ENCODE measurements at regions not wholly inside any gene's neighbourhood (a gene's known extent, or its start where the extent isn't known, plus 50 kb on each side); places are given as distances from the start of the nearest gene placed in this dataset.

DNA sequence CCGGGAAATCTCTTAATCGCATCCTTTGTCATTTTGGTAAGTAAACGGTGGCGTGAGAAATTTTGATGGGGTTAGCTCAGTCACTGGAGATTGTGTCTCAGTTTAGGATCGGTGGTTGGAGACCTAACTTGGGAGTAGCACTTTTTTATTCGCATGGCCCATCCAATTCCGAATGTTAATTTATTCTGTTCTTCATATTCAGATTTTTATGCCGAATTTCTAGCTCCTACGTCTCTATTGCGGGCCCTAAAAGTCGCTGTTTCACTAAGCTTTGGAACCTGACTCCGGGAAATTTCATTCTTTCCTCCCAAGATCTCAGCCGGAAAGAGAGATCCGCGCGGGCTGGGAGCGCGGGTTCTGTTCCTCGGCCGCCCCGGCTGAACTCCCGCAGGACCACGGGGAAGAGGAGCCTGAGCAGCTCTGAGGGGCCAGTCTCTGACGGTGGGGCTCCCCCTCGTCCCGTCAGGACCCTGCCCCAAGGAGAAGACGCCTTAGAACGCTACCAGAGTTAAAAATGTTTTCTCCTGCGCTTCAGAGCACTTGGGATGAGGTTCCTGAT lies 279.7 kb downstream of the FAM72C start:
- BruUV-seq (replicated peaks): no TSS peak
- intact Hi-C loops (cut with micrococcal nuclease): no loop called here
- H3K9me3 Mint-ChIP-seq (ENCODE audit: unreplicated experiment): no peaks in the 10 kb centered on the region
- ChIA-PET CTCF (interaction anchor here (1.0 kb wide), 1 partner anchor 17 kb away, joined by 3 read pairs; no protein-coding TSS in a partner anchor), POLR2A (no interaction called here)
- DNase-seq (ENCODE audit: unreplicated experiment): no peak
- H3K27me3 Mint-ChIP-seq (ENCODE audit: insufficient read depth, unreplicated experiment): peaks cover 19% of the 10 kb centered on the region
- no peaks in the 10 kb centered on the region for H3K36me3 Mint-ChIP-seq (ENCODE audit: insufficient read depth, unreplicated experiment)
- no peaks in the 10 kb centered on the region for H3K4me1 Mint-ChIP-seq (ENCODE audit: insufficient read depth, unreplicated experiment)
- TF ChIP-seq, protein P1, sequence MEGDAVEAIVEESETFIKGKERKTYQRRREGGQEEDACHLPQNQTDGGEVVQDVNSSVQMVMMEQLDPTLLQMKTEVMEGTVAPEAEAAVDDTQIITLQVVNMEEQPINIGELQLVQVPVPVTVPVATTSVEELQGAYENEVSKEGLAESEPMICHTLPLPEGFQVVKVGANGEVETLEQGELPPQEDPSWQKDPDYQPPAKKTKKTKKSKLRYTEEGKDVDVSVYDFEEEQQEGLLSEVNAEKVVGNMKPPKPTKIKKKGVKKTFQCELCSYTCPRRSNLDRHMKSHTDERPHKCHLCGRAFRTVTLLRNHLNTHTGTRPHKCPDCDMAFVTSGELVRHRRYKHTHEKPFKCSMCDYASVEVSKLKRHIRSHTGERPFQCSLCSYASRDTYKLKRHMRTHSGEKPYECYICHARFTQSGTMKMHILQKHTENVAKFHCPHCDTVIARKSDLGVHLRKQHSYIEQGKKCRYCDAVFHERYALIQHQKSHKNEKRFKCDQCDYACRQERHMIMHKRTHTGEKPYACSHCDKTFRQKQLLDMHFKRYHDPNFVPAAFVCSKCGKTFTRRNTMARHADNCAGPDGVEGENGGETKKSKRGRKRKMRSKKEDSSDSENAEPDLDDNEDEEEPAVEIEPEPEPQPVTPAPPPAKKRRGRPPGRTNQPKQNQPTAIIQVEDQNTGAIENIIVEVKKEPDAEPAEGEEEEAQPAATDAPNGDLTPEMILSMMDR (IDR thresholded peaks at IDR 0.05; ENCODE audit: unreplicated experiment): no peak
- H3K27ac Mint-ChIP-seq (ENCODE audit: low read depth, unreplicated experiment): no peak overlapping the region
- H3K4me3 Mint-ChIP-seq (ENCODE audit: unreplicated experiment): no peak overlapping the region

DNA sequence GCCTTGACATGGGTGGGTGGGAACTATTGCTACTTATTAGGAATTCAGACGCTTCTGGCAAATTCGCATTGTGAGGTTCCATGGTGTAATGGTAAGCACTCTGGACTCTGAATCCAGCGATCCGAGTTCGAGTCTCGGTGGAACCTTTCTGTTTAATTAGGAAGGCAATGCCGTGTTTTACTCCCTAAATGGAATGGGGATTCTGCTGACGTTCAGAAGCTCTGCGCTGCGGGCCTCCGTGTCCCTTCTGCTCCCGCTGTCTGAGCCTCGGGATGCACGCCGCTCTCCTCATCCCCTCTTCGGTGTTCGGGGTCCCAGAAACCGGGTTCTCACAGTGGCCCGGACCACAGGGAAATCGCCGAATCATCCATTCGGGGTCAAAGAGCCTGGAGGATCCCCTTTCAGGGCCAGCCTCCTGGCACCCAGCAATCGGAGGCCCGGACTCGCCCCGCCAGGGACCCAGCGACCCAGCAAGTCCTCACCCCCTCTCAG lies 280.3 kb downstream of the FAM72C start:
- peak; percentile 24 for DNase-seq (ENCODE audit: unreplicated experiment)
- H3K27ac Mint-ChIP-seq (ENCODE audit: low read depth, unreplicated experiment): no peak overlapping the region
- no peaks in the 10 kb centered on the region for H3K36me3 Mint-ChIP-seq (ENCODE audit: insufficient read depth, unreplicated experiment)
- CTCF ChIA-PET: interaction anchor here (1.0 kb wide), 1 partner anchor 18 kb away, joined by 3 read pairs; no protein-coding TSS in a partner anchor
- H3K9me3 Mint-ChIP-seq (ENCODE audit: unreplicated experiment): no peaks in the 10 kb centered on the region
- no peaks in the 10 kb centered on the region for H3K4me1 Mint-ChIP-seq (ENCODE audit: insufficient read depth, unreplicated experiment)
- POLR2A ChIA-PET: no interaction called here
- intact Hi-C loops (cut with micrococcal nuclease): no loop called here
- H3K4me3 Mint-ChIP-seq (ENCODE audit: unreplicated experiment): no peak overlapping the region
- peaks cover 19% of the 10 kb centered on the region for H3K27me3 Mint-ChIP-seq (ENCODE audit: insufficient read depth, unreplicated experiment)
- TF ChIP-seq, protein P1 (IDR thresholded peaks at IDR 0.05; ENCODE audit: unreplicated experiment): no peak
- no TSS peak for BruUV-seq (replicated peaks)

DNA sequence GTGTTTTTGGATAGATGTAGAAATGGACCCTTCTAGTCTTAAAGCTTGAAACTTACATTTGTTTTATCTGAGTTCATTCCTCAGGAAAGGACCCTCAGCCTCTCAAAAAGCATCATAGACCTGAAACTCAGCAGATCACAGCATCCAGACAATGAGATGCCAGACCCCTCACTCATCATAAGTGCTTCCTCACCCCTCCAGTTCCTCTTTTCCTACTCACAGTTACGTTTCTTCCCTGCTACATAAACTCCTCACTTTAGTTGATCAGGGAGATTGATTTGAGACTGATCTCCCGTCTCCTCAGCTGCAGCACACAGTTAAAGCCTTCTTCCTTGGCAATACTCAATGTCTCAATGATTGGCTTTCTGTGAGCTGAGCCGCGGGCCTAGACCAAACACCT lies 282.0 kb downstream of the FAM72C start:
- no peak for DNase-seq (ENCODE audit: unreplicated experiment)
- ChIA-PET CTCF (no interaction called here), POLR2A (no interaction called here)
- Mint-ChIP-seq H3K9me3 (ENCODE audit: unreplicated experiment) (no peaks in the 10 kb centered on the region), H3K4me1 (ENCODE audit: insufficient read depth, unreplicated experiment) (no peaks in the 10 kb centered on the region), H3K27ac (ENCODE audit: low read depth, unreplicated experiment) (no peak overlapping the region), H3K36me3 (ENCODE audit: insufficient read depth, unreplicated experiment) (no peaks in the 10 kb centered on the region), H3K4me3 (ENCODE audit: unreplicated experiment) (no peak overlapping the region), H3K27me3 (ENCODE audit: insufficient read depth, unreplicated experiment) (peaks cover 19% of the 10 kb centered on the region)
- TF ChIP-seq, protein P1 (IDR thresholded peaks at IDR 0.05; ENCODE audit: unreplicated experiment): no peak
- no TSS peak for BruUV-seq (replicated peaks)
- intact Hi-C loops (cut with micrococcal nuclease): no loop called here

DNA sequence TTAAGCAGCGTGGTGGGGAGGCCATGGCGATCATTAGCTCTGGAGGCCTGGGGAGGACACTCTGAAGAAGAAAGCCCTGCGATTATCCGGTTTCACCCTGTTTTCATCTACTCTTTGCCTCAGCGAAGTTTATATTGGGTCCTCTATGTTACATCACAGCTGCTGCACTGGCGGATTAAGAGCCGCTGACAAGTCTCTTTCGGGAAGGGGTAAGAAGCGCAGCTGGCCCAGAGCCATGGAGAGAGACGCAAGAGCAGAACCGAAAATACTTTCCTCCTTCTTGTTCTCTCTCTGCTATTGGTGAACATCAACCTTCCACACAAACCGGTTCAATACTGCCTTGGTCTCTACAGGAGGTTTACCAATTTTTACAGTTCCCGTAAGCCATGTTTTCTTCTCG lies 291.5 kb downstream of the FAM72C start:
- H3K27me3 Mint-ChIP-seq (ENCODE audit: insufficient read depth, unreplicated experiment): peaks cover 85% of the 10 kb centered on the region
- TF ChIP-seq, protein P1 (IDR thresholded peaks at IDR 0.05; ENCODE audit: unreplicated experiment): no peak
- intact Hi-C loops (cut with micrococcal nuclease): no loop called here
- no peak overlapping the region for H3K27ac Mint-ChIP-seq (ENCODE audit: low read depth, unreplicated experiment)
- H3K36me3 Mint-ChIP-seq (ENCODE audit: insufficient read depth, unreplicated experiment): no peaks in the 10 kb centered on the region
- H3K9me3 Mint-ChIP-seq (ENCODE audit: unreplicated experiment): no peaks in the 10 kb centered on the region
- H3K4me1 Mint-ChIP-seq (ENCODE audit: insufficient read depth, unreplicated experiment): no peaks in the 10 kb centered on the region
- no peak for DNase-seq (ENCODE audit: unreplicated experiment)
- BruUV-seq (replicated peaks): no TSS peak
- H3K4me3 Mint-ChIP-seq (ENCODE audit: unreplicated experiment): no peak overlapping the region
- POLR2A ChIA-PET: no interaction called here
- CTCF ChIA-PET: no interaction called here
